ENCODE measurements at regions not wholly inside any gene's neighbourhood (a gene's known extent, or its start where the extent isn't known, plus 50 kb on each side); places are given as distances from the start of the nearest gene placed in this dataset.
A peak's percentile ranks its signal among the peaks of the same experiment; 100 is the strongest.

DNA sequence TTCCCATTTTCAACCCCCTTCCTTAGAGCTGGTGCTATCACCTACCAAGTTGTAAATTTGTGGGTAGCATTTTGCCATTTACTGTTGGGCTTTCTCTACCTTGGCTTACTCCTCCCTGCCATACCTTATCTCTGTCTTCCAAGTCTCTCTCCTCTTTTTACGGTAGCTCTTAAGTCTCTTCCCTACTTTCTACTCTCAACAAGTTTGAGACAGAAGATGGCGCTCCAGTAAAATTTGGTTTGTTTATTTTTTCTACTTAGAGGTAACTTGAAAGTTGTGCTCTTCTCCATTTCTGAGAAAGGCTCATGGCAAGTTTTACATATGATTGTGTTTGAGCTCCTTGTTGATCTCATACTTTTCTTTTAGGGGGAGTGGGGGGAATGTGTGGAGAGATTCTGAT lies 1508.1 kb downstream of the TECRL start:
- DNase-seq (ENCODE audit: low spot score) (peak; percentile 60), ATAC-seq (peak; percentile 48; the same call in 2 of the 3 replicates)
- H3K27me3 ChIP-seq (ENCODE audit: insufficient read depth), result no peaks in the 10 kb centered on the region
- Mint-ChIP-seq H3K4me1 (no peaks in the 10 kb centered on the region; the same call in 2 of the 3 replicates), H3K4me3 (no peak overlapping the region), H3K27me3 (ENCODE audit: insufficient read depth, low read depth, poor library complexity) (no peaks in the 10 kb centered on the region), H3K9me3 (peaks cover 14% of the 10 kb centered on the region), H3K27ac (no peak overlapping the region), H3K36me3 (ENCODE audit: low read depth) (peaks cover 11% of the 10 kb centered on the region; the same call in 2 of the 3 replicates)
- no peaks in the 10 kb centered on the region for H3K79me2 ChIP-seq (replicated peaks; ENCODE audit: insufficient read depth)
- no peaks in the 10 kb centered on the region for H3K9me2 ChIP-seq (ENCODE audit: insufficient read depth)
- no peak overlapping the region for H3K4me2 ChIP-seq
- H3F3A ChIP-seq (replicated peaks; ENCODE audit: low read depth), result no peaks in the 10 kb centered on the region
- no peaks in the 10 kb centered on the region for H3K4me1 ChIP-seq (ENCODE audit: insufficient read depth)
- H3K36me3 ChIP-seq (ENCODE audit: insufficient read depth), result no peaks in the 10 kb centered on the region
- TF ChIP-seq, protein P1, sequence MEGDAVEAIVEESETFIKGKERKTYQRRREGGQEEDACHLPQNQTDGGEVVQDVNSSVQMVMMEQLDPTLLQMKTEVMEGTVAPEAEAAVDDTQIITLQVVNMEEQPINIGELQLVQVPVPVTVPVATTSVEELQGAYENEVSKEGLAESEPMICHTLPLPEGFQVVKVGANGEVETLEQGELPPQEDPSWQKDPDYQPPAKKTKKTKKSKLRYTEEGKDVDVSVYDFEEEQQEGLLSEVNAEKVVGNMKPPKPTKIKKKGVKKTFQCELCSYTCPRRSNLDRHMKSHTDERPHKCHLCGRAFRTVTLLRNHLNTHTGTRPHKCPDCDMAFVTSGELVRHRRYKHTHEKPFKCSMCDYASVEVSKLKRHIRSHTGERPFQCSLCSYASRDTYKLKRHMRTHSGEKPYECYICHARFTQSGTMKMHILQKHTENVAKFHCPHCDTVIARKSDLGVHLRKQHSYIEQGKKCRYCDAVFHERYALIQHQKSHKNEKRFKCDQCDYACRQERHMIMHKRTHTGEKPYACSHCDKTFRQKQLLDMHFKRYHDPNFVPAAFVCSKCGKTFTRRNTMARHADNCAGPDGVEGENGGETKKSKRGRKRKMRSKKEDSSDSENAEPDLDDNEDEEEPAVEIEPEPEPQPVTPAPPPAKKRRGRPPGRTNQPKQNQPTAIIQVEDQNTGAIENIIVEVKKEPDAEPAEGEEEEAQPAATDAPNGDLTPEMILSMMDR (conservative IDR thresholded peaks at IDR 0.05; ENCODE audit: low read depth in 2 of 2), result peak; percentile 45 to 55
- TF ChIP-seq ZNF331 (CRISPR knock-in tag; IDR thresholded peaks at IDR 0.05; ENCODE audit: low read depth), result no peak
- TF ChIP-seq NANOG (IDR thresholded peaks at IDR 0.05; ENCODE audit: borderline replicate concordance), result no peak
- TF ChIP-seq, protein P2, sequence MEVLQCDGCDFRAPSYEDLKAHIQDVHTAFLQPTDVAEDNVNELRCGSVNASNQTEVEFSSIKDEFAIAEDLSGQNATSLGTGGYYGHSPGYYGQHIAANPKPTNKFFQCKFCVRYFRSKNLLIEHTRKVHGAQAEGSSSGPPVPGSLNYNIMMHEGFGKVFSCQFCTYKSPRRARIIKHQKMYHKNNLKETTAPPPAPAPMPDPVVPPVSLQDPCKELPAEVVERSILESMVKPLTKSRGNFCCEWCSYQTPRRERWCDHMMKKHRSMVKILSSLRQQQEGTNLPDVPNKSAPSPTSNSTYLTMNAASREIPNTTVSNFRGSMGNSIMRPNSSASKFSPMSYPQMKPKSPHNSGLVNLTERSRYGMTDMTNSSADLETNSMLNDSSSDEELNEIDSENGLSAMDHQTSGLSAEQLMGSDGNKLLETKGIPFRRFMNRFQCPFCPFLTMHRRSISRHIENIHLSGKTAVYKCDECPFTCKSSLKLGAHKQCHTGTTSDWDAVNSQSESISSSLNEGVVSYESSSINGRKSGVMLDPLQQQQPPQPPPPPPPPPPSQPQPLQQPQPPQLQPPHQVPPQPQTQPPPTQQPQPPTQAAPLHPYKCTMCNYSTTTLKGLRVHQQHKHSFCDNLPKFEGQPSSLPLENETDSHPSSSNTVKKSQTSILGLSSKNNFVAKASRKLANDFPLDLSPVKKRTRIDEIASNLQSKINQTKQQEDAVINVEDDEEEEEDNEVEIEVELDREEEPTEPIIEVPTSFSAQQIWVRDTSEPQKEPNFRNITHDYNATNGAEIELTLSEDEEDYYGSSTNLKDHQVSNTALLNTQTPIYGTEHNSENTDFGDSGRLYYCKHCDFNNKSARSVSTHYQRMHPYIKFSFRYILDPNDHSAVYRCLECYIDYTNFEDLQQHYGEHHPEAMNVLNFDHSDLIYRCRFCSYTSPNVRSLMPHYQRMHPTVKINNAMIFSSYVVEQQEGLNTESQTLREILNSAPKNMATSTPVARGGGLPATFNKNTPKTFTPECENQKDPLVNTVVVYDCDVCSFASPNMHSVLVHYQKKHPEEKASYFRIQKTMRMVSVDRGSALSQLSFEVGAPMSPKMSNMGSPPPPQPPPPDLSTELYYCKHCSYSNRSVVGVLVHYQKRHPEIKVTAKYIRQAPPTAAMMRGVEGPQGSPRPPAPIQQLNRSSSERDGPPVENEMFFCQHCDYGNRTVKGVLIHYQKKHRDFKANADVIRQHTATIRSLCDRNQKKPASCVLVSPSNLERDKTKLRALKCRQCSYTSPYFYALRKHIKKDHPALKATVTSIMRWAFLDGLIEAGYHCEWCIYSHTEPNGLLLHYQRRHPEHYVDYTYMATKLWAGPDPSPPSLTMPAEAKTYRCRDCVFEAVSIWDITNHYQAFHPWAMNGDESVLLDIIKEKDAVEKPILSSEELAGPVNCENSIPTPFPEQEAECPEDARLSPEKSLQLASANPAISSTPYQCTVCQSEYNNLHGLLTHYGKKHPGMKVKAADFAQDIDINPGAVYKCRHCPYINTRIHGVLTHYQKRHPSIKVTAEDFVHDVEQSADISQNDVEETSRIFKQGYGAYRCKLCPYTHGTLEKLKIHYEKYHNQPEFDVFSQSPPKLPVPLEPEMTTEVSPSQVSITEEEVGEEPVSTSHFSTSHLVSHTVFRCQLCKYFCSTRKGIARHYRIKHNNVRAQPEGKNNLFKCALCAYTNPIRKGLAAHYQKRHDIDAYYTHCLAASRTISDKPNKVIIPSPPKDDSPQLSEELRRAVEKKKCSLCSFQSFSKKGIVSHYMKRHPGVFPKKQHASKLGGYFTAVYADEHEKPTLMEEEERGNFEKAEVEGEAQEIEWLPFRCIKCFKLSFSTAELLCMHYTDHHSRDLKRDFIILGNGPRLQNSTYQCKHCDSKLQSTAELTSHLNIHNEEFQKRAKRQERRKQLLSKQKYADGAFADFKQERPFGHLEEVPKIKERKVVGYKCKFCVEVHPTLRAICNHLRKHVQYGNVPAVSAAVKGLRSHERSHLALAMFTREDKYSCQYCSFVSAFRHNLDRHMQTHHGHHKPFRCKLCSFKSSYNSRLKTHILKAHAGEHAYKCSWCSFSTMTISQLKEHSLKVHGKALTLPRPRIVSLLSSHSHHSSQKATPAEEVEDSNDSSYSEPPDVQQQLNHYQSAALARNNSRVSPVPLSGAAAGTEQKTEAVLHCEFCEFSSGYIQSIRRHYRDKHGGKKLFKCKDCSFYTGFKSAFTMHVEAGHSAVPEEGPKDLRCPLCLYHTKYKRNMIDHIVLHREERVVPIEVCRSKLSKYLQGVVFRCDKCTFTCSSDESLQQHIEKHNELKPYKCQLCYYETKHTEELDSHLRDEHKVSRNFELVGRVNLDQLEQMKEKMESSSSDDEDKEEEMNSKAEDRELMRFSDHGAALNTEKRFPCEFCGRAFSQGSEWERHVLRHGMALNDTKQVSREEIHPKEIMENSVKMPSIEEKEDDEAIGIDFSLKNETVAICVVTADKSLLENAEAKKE (CRISPR knock-in tag; IDR thresholded peaks at IDR 0.05), result no peak
- TF ChIP-seq ZNF114 (CRISPR knock-in tag; IDR thresholded peaks at IDR 0.05), result no peak
- no peak for TF ChIP-seq EZH2phosphoT487 (IDR thresholded peaks at IDR 0.05; ENCODE audit: unreplicated experiment)
- TF ChIP-seq, protein P3, sequence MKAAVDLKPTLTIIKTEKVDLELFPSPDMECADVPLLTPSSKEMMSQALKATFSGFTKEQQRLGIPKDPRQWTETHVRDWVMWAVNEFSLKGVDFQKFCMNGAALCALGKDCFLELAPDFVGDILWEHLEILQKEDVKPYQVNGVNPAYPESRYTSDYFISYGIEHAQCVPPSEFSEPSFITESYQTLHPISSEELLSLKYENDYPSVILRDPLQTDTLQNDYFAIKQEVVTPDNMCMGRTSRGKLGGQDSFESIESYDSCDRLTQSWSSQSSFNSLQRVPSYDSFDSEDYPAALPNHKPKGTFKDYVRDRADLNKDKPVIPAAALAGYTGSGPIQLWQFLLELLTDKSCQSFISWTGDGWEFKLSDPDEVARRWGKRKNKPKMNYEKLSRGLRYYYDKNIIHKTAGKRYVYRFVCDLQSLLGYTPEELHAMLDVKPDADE (IDR thresholded peaks at IDR 0.05), result no peak
- no peak overlapping the region for H3K27ac ChIP-seq (ENCODE audit: low read depth)
- no peaks in the 10 kb centered on the region for H4K20me1 ChIP-seq (replicated peaks; ENCODE audit: insufficient read depth)
- no peak overlapping the region for H3K4me3 ChIP-seq
- H2AFZ ChIP-seq, result peak overlapping the region; percentile 1; the same call in 1 of the 2 replicates
